Astrocyte (in vitro differentiated cells and primary cell): ENCODE measurements at regions not wholly inside any gene's neighbourhood (a gene's known extent, or its start where the extent isn't known, plus 50 kb on each side); places are given as distances from the start of the nearest gene placed in this dataset.

ENCODE experiments used
- EZH2 ChIP-seq: IDR thresholded peaks from 2 replicates; pipeline ENCODE4 v1.6.1; 2012; ENCODE audit warnings: mild to moderate bottlenecking, low read length, inconsistent platforms; ENCODE audit not compliant: insufficient read depth
- TF ChIP-seq, protein P1 (sequence below): IDR thresholded peaks from 2 replicates; pipeline ENCODE4 v1.5.1; 2011; ENCODE audit warnings: low read depth, mild to moderate bottlenecking, inconsistent platforms, low read length, moderate library complexity; ENCODE audit not compliant: insufficient read depth

DNA sequence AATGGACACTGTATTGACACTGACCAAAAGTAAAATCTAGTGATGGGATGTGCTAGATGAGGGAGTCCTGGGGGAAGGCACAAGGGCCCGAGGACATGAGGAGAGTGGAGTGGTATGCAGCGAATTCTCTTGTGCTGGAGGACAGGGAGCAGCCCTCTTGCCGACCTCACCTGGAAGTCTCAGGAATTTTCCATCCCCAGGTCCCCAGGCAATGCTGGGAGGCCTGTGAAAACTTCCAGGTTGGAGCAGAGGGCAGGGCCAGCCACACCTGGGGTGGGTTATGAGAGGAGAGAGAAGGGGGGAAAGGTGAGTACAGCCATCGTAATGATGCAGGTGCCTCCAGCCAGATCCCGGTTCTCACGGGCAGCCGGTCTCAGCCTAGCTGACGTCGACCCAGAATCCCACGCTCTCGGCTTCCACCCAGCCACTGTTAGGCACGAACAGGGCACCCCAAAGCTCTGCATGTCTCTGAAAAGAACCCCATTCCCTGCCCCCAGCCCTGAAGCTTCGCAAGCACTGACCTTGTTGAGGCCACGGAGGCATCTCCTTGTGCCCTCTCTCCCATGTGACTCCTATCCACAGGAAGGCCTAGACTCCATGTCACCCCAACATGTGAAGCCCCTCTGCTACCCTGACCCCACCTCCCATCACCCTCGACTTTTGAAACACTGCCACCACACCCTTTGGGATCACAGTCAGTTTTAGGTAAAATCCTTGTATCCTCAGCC is 239.7 kb upstream of the MYO3A start:
- no peak for TF ChIP-seq EZH2
- TF ChIP-seq, protein P1, sequence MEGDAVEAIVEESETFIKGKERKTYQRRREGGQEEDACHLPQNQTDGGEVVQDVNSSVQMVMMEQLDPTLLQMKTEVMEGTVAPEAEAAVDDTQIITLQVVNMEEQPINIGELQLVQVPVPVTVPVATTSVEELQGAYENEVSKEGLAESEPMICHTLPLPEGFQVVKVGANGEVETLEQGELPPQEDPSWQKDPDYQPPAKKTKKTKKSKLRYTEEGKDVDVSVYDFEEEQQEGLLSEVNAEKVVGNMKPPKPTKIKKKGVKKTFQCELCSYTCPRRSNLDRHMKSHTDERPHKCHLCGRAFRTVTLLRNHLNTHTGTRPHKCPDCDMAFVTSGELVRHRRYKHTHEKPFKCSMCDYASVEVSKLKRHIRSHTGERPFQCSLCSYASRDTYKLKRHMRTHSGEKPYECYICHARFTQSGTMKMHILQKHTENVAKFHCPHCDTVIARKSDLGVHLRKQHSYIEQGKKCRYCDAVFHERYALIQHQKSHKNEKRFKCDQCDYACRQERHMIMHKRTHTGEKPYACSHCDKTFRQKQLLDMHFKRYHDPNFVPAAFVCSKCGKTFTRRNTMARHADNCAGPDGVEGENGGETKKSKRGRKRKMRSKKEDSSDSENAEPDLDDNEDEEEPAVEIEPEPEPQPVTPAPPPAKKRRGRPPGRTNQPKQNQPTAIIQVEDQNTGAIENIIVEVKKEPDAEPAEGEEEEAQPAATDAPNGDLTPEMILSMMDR = no peak
